Right lobe of liver (tissue), 6 donors: ENCODE measurements at regions not wholly inside any gene's neighbourhood (a gene's known extent, or its start where the extent isn't known, plus 50 kb on each side); places are given as distances from the start of the nearest gene placed in this dataset.

Experiments used
- ATAC-seq, 4 donors: fragments of 200-7000 bp; cut with Tn5 transposase; one replicate each; pipeline ENCODE4 v1.9.1; 2020; ENCODE audit warnings: mild to moderate bottlenecking in 4 of 4, moderate library complexity in 4 of 4
- DNase-seq, 3 donors: peaks; one replicate each; pipeline ENCODE4 v3.0.0-alpha.2; 2020
- H3K27ac ChIP-seq, 3 donors: fragments of 200-600 bp; one replicate each; pipeline ENCODE4 v1.8.0; 2022
- H3K27me3 ChIP-seq, 2 donors: fragments of 200-600 bp; one replicate each; pipeline ENCODE4 v1.8.0; 2022
- H3K36me3 ChIP-seq, 4 donors: fragments of 200-600 bp; sonication (generic) in 1 of 4; one replicate each; pipeline versions ENCODE4 v1.5.1 to v1.8.0; 2017 to 2022; ENCODE audit warnings: control low read depth in 1 of 4
- H3K4me1 ChIP-seq, 4 donors: fragments of 200-600 bp; sonication (generic) in 1 of 4; one replicate each; pipeline versions ENCODE4 v1.5.1 to v1.8.0; 2017 to 2022; ENCODE audit warnings: control low read depth in 1 of 4
- H3K4me3 ChIP-seq, 3 donors: fragments of 200-600 bp; one replicate each; pipeline ENCODE4 v1.8.0; 2022
- H3K9me3 ChIP-seq, 4 donors: fragments of 200-600 bp; sonication (generic) in 1 of 4; one replicate each; pipeline versions ENCODE4 v1.5.1 to v1.8.0; 2017 to 2022; ENCODE audit warnings: control low read depth in 1 of 4
- POLR2A ChIP-seq: fragments of 450-650 bp; IDR thresholded peaks from one replicate; pipeline ENCODE4 v1.6.1; 2017; ENCODE audit warnings: antibody characterized with exemption, mild to moderate bottlenecking
- WGBS: methylation state at CpG from one replicate; pipeline ENCODE4 v1.1.6; 2018; ENCODE audit warnings: low coverage, low lambda C conversion rate; ENCODE audit not compliant: insufficient coverage; ENCODE audit errors: missing lambda C conversion rate; 5-methylcytosine and 5-hydroxymethylcytosine counted together
- intact Hi-C, 2 donors: fragments of 100-400 bp; cut with DNase I; formaldehyde crosslinking; loops; one replicate each; pipeline versions ENCODE4 v1.11.2 to v1.14.1; 2022
- TF ChIP-seq, protein P1 (sequence below), 4 donors: fragments of 200-600 bp in 3 of 4; fragments of 450-650 bp in 1 of 4; IDR thresholded peaks; one replicate each; pipeline versions ENCODE4 v1.5.1 to v1.8.0; 2016 to 2022; ENCODE audit warnings: antibody characterized with exemption in 4 of 4, mild to moderate bottlenecking in 2 of 4
- donor health status: DM: no; HTN: yes; CAD: no.
- donor health status: DM: no; HTN: no; CAD: no.
- donor health status: DM: no; HTN: no; CAD: no.
- donor health status: DM: no; HTN: yes; CAD: no.
- donor health status: DM: no; HTN: yes; CAD: no.

DNA sequence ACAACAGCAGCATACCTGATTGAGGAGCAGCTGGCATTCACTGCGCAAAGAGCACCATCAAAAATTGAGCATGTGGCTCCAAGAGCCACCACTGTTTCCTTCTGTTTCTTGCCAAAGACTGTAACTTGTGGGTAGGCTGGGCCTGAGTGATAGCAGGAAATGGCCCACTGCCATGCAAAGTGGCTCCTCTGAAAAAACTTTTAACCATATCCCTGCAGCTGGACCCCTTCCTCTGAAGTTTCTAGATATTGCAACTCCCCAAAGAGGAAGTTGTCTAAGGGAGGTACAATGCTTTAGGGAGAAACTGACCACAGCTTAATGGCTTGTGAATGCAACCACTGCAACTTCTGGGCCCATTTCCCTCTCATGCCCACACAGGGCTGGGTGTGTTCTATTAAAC is 355.4 kb upstream of the PDE4D start:
- Histone ChIP-seq H3K9me3 (no peaks in the 10 kb centered on the region), H3K4me1 (no peaks in the 10 kb centered on the region), H3K27me3 (no peaks in the 10 kb centered on the region), H3K4me3 (no peak overlapping the region), H3K27ac (no peak overlapping the region), H3K36me3 (no peaks in the 10 kb centered on the region)
- ATAC-seq, result peak; percentile 31 to 55 (median 36)
- intact Hi-C loops, result no loop called here
- DNase-seq, result no peak
- whole genome bisulfite sequencing, result 58% methylated on average over 1 of the region's 1 CpG
- TF ChIP-seq, protein P1, sequence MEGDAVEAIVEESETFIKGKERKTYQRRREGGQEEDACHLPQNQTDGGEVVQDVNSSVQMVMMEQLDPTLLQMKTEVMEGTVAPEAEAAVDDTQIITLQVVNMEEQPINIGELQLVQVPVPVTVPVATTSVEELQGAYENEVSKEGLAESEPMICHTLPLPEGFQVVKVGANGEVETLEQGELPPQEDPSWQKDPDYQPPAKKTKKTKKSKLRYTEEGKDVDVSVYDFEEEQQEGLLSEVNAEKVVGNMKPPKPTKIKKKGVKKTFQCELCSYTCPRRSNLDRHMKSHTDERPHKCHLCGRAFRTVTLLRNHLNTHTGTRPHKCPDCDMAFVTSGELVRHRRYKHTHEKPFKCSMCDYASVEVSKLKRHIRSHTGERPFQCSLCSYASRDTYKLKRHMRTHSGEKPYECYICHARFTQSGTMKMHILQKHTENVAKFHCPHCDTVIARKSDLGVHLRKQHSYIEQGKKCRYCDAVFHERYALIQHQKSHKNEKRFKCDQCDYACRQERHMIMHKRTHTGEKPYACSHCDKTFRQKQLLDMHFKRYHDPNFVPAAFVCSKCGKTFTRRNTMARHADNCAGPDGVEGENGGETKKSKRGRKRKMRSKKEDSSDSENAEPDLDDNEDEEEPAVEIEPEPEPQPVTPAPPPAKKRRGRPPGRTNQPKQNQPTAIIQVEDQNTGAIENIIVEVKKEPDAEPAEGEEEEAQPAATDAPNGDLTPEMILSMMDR (IDR thresholded peaks at IDR 0.05), result no peak

DNA sequence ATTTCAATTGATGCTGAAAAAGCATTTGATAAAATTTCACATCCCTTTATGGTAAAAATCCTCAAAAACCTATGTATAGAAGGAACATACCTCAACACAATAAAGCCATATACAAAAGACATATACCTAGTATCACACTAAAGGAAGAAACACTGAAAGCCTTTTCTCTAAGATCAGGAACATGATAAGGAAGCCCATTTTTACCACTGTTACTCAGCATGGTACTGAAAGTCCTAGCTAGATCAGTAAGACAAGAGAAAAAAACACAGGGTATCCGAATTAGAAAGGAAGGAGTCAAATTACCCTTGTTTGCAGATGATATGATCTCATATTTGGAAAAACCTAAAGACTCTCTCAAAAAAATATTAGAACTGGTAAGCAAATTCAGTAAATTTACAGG is 350.2 kb upstream of the PDE4D start:
- no peak for DNase-seq
- no peak overlapping the region for H3K27ac ChIP-seq
- no peaks in the 10 kb centered on the region for H3K36me3 ChIP-seq
- H3K9me3 ChIP-seq, result no peaks in the 10 kb centered on the region
- H3K4me1 ChIP-seq, result no peaks in the 10 kb centered on the region
- 24% methylated on average over 1 of the region's 1 CpG for WGBS
- ATAC-seq, result no peak
- intact Hi-C loops, result no loop called here
- no peaks in the 10 kb centered on the region for H3K27me3 ChIP-seq
- TF ChIP-seq, protein P1 (IDR thresholded peaks at IDR 0.05), result no peak
- TF ChIP-seq POLR2A, result no peak
- no peak overlapping the region for H3K4me3 ChIP-seq

DNA sequence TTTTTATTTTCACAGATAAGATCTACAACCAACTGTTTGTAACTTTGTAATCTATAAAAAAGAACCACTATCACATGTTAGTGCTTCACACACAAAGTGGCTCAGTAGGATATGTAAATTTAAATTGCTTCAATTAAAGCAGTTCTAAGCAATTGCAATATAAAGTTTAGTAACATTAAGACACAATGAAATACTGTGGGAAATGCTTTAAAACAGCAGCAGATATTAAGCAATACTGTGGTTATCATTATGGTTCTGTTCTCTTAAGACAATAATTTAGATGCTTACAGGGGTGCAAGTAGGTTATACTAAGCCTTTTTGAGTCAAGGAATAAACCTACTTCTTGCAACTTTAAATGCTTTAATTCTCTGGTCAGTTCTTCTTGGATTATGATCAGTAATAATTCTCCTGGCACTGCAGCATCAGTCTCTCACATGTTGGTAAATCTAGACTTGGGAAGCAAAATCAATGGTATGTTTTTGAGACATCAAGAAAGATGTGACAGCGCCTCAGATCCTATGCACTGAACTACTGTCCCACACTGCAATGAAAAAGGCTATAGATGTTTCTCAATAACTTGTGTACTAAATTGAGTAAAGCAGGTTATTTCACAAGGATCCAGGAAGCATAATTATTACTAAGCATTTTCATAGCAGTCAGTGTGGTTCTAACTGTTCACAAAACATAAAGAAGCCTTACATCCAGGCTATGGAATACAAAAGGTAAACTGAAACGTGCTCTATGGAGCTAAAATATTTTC is 338.7 kb upstream of the PDE4D start:
- TF ChIP-seq, protein P1 (IDR thresholded peaks at IDR 0.05), result no peak
- TF ChIP-seq POLR2A, result no peak
- Histone ChIP-seq H3K9me3 (no peaks in the 10 kb centered on the region), H3K4me1 (no peaks in the 10 kb centered on the region), H3K36me3 (no peaks in the 10 kb centered on the region), H3K27ac (no peak overlapping the region), H3K27me3 (no peaks in the 10 kb centered on the region), H3K4me3 (no peak overlapping the region)
- 55% methylated on average over 2 of the region's 2 CpGs for WGBS
- ATAC-seq, result no peak
- DNase-seq, result no peak
- intact Hi-C loops, result no loop called here

DNA sequence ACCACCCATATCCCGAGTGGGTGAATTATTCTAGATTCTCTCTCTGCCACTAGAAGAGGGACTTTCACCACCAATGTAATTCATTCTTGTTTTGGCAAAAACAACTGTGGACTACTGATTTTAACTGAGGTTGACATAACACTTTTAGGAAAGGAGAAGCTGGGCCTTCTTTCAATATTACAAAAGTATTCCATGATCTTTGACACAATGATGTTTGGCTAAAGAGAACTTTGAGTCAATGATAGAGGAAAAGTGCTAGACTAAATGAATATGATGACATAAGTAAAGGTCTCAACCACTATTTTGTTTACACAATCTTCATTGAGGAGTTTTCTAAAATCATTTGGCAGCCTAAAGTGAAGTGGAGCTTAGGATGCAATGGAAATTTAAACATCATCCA is 336.9 kb upstream of the PDE4D start:
- TF ChIP-seq, protein P1 (IDR thresholded peaks at IDR 0.05), result no peak
- TF ChIP-seq POLR2A, result no peak
- intact Hi-C loops, result no loop called here
- no peak for DNase-seq
- Histone ChIP-seq H3K36me3 (no peaks in the 10 kb centered on the region), H3K27ac (no peak overlapping the region), H3K4me3 (no peak overlapping the region), H3K4me1 (no peaks in the 10 kb centered on the region), H3K27me3 (no peaks in the 10 kb centered on the region), H3K9me3 (no peaks in the 10 kb centered on the region)
- ATAC-seq, result no peak
- 58% methylated on average over 1 of the region's 1 CpG for WGBS
